ENCODE measurements at regions not wholly inside any gene's neighbourhood (a gene's known extent, or its start where the extent isn't known, plus 50 kb on each side); places are given as distances from the start of the nearest gene placed in this dataset.

- in situ Hi-C loops (cut with MboI) = no loop called here
- Histone ChIP-seq H3K36me3 (ENCODE audit: low read depth) (no peaks in the 10 kb centered on the region), H4K20me1 (ENCODE audit: insufficient read depth) (no peaks in the 10 kb centered on the region), H3F3A (ENCODE audit: insufficient read depth) (no peaks in the 10 kb centered on the region), H3K9ac (no peak overlapping the region), H3K27me3 (replicated peaks; ENCODE audit: insufficient read depth) (no peaks in the 10 kb centered on the region), H3K79me2 (ENCODE audit: insufficient read depth) (no peaks in the 10 kb centered on the region), H3K4me1 (ENCODE audit: insufficient read depth) (no peaks in the 10 kb centered on the region), H3K4me2 (ENCODE audit: unreplicated experiment) (no peak overlapping the region), H3K4me3 (no peak overlapping the region), H3K27ac (no peak overlapping the region), H3K9me2 (ENCODE audit: insufficient read depth) (no peaks in the 10 kb centered on the region), H3K9me3 (ENCODE audit: low read depth) (no peaks in the 10 kb centered on the region), H2AFZ (no peak overlapping the region)
- TF ChIP-seq EZH2phosphoT487 (IDR thresholded peaks at IDR 0.05; ENCODE audit: insufficient read depth, low read depth) (no peak), EZH2 (IDR thresholded peaks at IDR 0.05; ENCODE audit: insufficient read depth, poor library complexity, severe bottlenecking) (no peak)
- DNase-seq = no peak
Observed at GRCh38 chr2:14016289-14016955, 616.1 kb upstream of the LRATD1 start.

DNA sequence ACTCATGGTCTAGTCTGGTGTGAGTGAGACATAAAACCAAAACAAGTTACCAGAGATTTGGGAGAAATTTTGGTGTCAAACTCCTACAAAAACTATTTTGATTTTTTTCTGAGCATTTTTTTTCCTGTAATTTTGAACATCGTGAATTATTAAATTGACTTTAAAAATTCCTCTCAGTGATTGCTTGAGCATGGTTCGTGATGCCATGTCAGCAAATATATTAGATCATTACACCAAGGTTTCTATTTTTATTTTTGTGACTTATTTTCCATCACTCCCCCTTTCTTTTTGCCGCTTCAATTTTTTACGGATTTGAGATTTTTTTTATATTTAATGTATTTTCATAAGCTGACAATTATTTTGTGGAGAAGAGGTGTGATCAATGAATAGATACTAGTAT is 613.9 kb upstream of the LRATD1 start:
- WGBS, 2 experiments (ENCODE audit: low coverage in 1 of 2, low lambda C conversion rate in 2 of 2, missing lambda C conversion rate in 2 of 2) = 40 to 47% methylated on average over 4 of the region's 4 CpGs
- H2AFZ ChIP-seq = no peak overlapping the region
- in situ Hi-C loops (cut with MboI) = no loop called here
- H3K4me2 ChIP-seq (ENCODE audit: unreplicated experiment) = no peak overlapping the region
- H3K9me2 ChIP-seq (ENCODE audit: insufficient read depth) = no peaks in the 10 kb centered on the region
- no peaks in the 10 kb centered on the region for H3F3A ChIP-seq (ENCODE audit: insufficient read depth)
- H3K4me1 ChIP-seq (ENCODE audit: insufficient read depth) = no peaks in the 10 kb centered on the region
- H4K20me1 ChIP-seq (ENCODE audit: insufficient read depth) = no peaks in the 10 kb centered on the region
- H3K27me3 ChIP-seq (replicated peaks; ENCODE audit: insufficient read depth) = no peaks in the 10 kb centered on the region
- no peak overlapping the region for H3K27ac ChIP-seq
- TF ChIP-seq EZH2 (IDR thresholded peaks at IDR 0.05; ENCODE audit: insufficient read depth, poor library complexity, severe bottlenecking) (no peak), EZH2phosphoT487 (IDR thresholded peaks at IDR 0.05; ENCODE audit: insufficient read depth, low read depth) (no peak)
- DNase-seq = no peak
- H3K79me2 ChIP-seq (ENCODE audit: insufficient read depth) = no peaks in the 10 kb centered on the region
- H3K9me3 ChIP-seq (ENCODE audit: low read depth) = no peaks in the 10 kb centered on the region
- no peak overlapping the region for H3K9ac ChIP-seq
- H3K36me3 ChIP-seq (ENCODE audit: low read depth) = no peaks in the 10 kb centered on the region
- no peak overlapping the region for H3K4me3 ChIP-seq

DNA sequence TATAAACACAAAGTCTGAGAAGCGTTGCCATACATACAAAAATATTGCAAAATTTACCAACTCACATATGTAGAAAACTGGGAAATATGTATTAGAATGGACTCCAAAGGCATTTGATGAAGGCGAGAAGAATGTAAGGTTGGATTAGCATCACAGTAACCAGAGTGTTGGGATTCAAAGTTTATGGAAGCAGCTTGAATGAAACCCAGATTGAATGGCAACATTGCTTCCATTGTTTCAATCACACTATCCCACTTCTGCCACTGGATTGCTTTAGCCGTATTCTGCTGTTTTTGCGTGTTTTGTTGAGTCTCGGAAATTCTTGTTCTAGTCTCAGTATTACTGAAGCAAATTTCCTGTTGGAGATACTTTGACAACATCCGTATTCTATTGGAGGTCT is 609.0 kb upstream of the LRATD1 start:
- Histone ChIP-seq H3K9me3 (ENCODE audit: low read depth) (no peaks in the 10 kb centered on the region), H3K27me3 (replicated peaks; ENCODE audit: insufficient read depth) (no peaks in the 10 kb centered on the region), H3K9me2 (ENCODE audit: insufficient read depth) (no peaks in the 10 kb centered on the region), H4K20me1 (ENCODE audit: insufficient read depth) (no peaks in the 10 kb centered on the region), H2AFZ (no peak overlapping the region), H3K4me2 (ENCODE audit: unreplicated experiment) (no peak overlapping the region), H3K27ac (no peak overlapping the region), H3K4me1 (ENCODE audit: insufficient read depth) (no peaks in the 10 kb centered on the region), H3K36me3 (ENCODE audit: low read depth) (no peaks in the 10 kb centered on the region), H3F3A (ENCODE audit: insufficient read depth) (no peaks in the 10 kb centered on the region), H3K4me3 (no peak overlapping the region), H3K9ac (no peak overlapping the region), H3K79me2 (ENCODE audit: insufficient read depth) (no peaks in the 10 kb centered on the region)
- 38 to 40% methylated on average over 6 of the region's 6 CpGs for WGBS, 2 experiments (ENCODE audit: low coverage in 1 of 2, low lambda C conversion rate in 2 of 2, missing lambda C conversion rate in 2 of 2)
- in situ Hi-C loops (cut with MboI) = no loop called here
- no peak for DNase-seq
- TF ChIP-seq EZH2 (IDR thresholded peaks at IDR 0.05; ENCODE audit: insufficient read depth, poor library complexity, severe bottlenecking) (no peak), EZH2phosphoT487 (IDR thresholded peaks at IDR 0.05; ENCODE audit: insufficient read depth, low read depth) (no peak)

GRCh38 chr2:14039134-14039533 is 593.4 kb upstream of the LRATD1 start:
- Histone ChIP-seq H2AFZ (no peak overlapping the region), H3K79me2 (ENCODE audit: insufficient read depth) (no peaks in the 10 kb centered on the region), H3K36me3 (ENCODE audit: low read depth) (no peaks in the 10 kb centered on the region), H3K4me1 (ENCODE audit: insufficient read depth) (no peaks in the 10 kb centered on the region), H3F3A (ENCODE audit: insufficient read depth) (no peaks in the 10 kb centered on the region), H4K20me1 (ENCODE audit: insufficient read depth) (no peaks in the 10 kb centered on the region), H3K4me2 (ENCODE audit: unreplicated experiment) (no peak overlapping the region), H3K9ac (no peak overlapping the region), H3K9me2 (ENCODE audit: insufficient read depth) (no peaks in the 10 kb centered on the region), H3K27me3 (replicated peaks; ENCODE audit: insufficient read depth) (no peaks in the 10 kb centered on the region), H3K27ac (no peak overlapping the region), H3K4me3 (no peak overlapping the region), H3K9me3 (ENCODE audit: low read depth) (no peaks in the 10 kb centered on the region)
- TF ChIP-seq EZH2phosphoT487 (IDR thresholded peaks at IDR 0.05; ENCODE audit: insufficient read depth, low read depth) (no peak), EZH2 (IDR thresholded peaks at IDR 0.05; ENCODE audit: insufficient read depth, poor library complexity, severe bottlenecking) (no peak)
- 17 to 28% methylated on average over 2 of the region's 2 CpGs for WGBS, 2 experiments (ENCODE audit: low coverage in 1 of 2, low lambda C conversion rate in 2 of 2, missing lambda C conversion rate in 2 of 2)
- DNase-seq = no peak
- in situ Hi-C loops (cut with MboI) = no loop called here

- in situ Hi-C loops (cut with MboI) = no loop called here
- H3K4me2 ChIP-seq (ENCODE audit: unreplicated experiment) = no peak overlapping the region
- no peak overlapping the region for H3K9ac ChIP-seq
- H3K79me2 ChIP-seq (ENCODE audit: insufficient read depth) = no peaks in the 10 kb centered on the region
- no peaks in the 10 kb centered on the region for H3F3A ChIP-seq (ENCODE audit: insufficient read depth)
- no peak for DNase-seq
- no peaks in the 10 kb centered on the region for H3K9me2 ChIP-seq (ENCODE audit: insufficient read depth)
- no peaks in the 10 kb centered on the region for H3K27me3 ChIP-seq (replicated peaks; ENCODE audit: insufficient read depth)
- 7 to 8% methylated on average over 2 of the region's 2 CpGs for WGBS, 2 experiments (ENCODE audit: low coverage in 1 of 2, low lambda C conversion rate in 2 of 2, missing lambda C conversion rate in 2 of 2)
- H3K9me3 ChIP-seq (ENCODE audit: low read depth) = no peaks in the 10 kb centered on the region
- H3K4me1 ChIP-seq (ENCODE audit: insufficient read depth) = no peaks in the 10 kb centered on the region
- TF ChIP-seq EZH2phosphoT487 (IDR thresholded peaks at IDR 0.05; ENCODE audit: insufficient read depth, low read depth) = no peak
- TF ChIP-seq EZH2 (IDR thresholded peaks at IDR 0.05; ENCODE audit: insufficient read depth, poor library complexity, severe bottlenecking) = no peak
- no peak overlapping the region for H3K27ac ChIP-seq
- no peaks in the 10 kb centered on the region for H4K20me1 ChIP-seq (ENCODE audit: insufficient read depth)
- no peaks in the 10 kb centered on the region for H3K36me3 ChIP-seq (ENCODE audit: low read depth)
- no peak overlapping the region for H2AFZ ChIP-seq
- H3K4me3 ChIP-seq = no peak overlapping the region
Observed at GRCh38 chr2:14047491-14047890, 585.0 kb upstream of the LRATD1 start.

All from GM23248 (cell line).